ENCODE measurements at regions not wholly inside any gene's neighbourhood (a gene's known extent, or its start where the extent isn't known, plus 50 kb on each side); places are given as distances from the start of the nearest gene placed in this dataset.

- DNase-seq (ENCODE audit: low read depth in 2 of 2): no peak
Measured at GRCh38 chr14:61893371-61893940, 131.2 kb downstream of the SNAPC1 start.

DNA sequence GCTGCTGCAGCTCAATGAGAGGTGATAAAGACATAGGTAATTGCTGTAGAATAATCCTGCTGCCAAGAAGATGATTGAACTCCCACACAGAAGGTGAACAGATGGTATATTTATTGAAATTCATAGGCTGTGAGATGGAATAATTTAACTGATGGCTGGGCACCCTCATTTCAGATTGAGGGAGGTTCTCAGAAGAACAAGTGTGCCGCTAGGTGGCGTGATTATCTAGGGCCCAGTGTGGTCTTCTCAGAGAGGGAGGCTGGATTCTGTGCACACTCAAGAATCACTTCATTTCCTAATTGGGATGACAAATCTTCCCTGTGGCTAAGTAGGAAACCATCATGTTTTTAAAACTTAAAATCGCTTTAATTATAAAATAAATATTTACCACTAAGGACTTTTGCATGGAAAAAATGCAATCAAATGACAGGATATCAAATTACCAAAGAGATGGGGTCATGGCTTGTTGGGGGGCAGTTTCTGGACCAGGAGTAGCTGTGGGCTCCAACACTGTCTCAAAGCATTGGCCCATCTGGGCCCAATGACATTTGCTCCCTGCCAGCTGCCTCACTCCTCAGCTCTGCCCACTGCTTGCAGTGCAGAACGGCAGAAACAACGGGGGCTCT lies 132.3 kb downstream of the SNAPC1 start:
- DNase-seq (ENCODE audit: low read depth in 2 of 2): peak in 1 of 2 donors; percentile 21

- no peak for DNase-seq (ENCODE audit: low read depth in 2 of 2)
Measured at GRCh38 chr14:61897300-61897699, 135.1 kb downstream of the SNAPC1 start.

GRCh38 chr14:61898568-61898967 lies 136.3 kb downstream of the SNAPC1 start:
- no peak for DNase-seq (ENCODE audit: low read depth in 2 of 2)

DNA sequence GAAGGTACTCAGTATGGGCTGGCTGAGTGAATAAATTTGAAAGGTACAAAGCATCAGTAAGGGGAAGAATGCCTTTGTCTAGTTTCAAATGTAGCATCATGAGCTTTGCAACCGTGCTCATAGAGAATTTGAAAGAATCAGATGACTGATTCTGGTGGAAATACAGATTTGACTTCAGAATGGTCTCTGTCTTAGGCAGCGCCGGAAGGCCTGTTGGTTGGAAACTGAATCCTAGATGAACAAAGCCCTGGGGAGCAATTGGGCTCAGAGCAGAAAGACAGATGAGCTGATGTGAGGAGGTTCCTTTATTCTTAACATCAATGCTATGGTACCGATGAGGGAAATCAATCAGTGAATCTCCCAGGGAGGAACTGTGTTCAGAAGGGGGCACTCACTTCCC lies 137.3 kb downstream of the SNAPC1 start:
- DNase-seq (ENCODE audit: low read depth in 2 of 2): no peak

- no peak for DNase-seq (ENCODE audit: low read depth in 2 of 2)
Measured at GRCh38 chr14:61904946-61905345, 142.7 kb downstream of the SNAPC1 start.

DNA sequence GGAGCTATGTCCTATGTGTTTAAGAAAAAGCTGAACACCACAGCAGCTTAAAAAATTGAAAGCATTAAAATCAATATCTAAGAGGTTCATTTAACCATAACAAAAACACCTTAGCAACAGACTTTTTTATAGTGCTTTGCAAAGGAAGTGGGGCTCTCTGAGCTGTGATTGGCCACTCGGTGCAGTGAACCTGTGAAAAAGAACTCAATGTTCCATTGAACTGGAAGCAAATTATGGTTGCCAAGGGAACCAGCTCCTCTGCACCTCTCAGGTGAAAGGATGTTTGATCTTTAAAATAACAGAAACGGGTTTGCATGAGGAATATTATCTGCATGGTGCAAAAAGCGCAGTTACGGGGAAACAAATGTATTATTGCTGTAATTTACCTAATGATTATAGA lies 149.4 kb downstream of the SNAPC1 start:
- DNase-seq (ENCODE audit: low read depth in 2 of 2): no peak

DNA sequence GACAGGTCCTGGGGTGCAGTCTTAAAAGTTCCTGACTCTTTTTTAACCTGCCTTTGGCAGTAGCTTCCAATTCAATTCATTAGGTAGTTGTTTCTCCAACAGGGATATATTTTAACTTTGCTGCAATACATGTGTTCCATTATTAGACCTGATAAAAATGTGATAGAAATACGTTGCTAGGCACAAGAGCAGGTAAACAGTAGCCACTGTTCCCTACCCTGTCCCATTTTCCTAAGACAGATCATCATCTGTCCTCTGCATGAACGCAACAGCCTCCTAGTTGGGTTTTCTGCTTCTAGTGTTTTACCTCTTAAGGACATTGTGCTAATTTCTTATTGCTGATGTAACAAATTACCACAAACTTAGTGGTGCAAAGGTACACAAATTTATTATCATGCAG lies 156.8 kb downstream of the SNAPC1 start:
- no peak for DNase-seq (ENCODE audit: low read depth in 2 of 2)

GRCh38 chr14:61923348-61923747 lies 161.1 kb downstream of the SNAPC1 start:
- DNase-seq (ENCODE audit: low read depth in 2 of 2): no peak

- no peak for DNase-seq (ENCODE audit: low read depth in 2 of 2)
Measured at GRCh38 chr14:61925043-61925442, 162.8 kb downstream of the SNAPC1 start.

DNA sequence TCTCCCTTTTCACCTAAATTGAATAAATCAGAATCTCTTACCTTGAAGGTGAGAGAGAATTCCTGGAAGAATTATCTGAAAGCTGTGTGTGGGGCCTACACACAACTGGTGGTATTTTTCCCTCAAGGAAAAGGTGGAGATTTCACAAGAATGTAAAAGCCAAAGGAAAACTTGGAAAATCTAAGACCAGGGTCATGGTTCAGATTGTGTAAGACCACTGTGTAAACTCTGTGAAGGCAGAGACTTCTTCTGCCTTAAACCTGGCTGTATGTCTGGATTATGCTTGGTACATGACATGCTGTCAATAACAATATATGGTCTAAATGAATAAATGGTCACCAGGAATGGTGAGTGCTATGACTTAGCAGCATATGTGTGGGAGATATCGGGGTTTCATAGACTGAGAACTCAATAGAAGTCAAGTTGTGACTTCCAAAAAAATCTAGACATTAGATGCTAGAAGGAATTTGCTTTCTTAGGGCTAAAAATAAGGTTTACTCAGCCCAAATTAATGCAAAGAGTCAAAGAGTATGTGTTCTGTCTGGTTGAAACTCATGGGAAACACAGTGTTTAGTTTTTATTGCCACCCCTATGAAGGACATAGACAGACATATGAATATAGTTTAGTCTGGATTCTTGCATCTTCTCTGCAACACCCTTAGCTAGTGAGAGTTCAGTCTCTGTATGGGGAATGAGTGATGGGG lies 163.7 kb downstream of the SNAPC1 start:
- DNase-seq (ENCODE audit: low read depth in 2 of 2): no peak

DNA sequence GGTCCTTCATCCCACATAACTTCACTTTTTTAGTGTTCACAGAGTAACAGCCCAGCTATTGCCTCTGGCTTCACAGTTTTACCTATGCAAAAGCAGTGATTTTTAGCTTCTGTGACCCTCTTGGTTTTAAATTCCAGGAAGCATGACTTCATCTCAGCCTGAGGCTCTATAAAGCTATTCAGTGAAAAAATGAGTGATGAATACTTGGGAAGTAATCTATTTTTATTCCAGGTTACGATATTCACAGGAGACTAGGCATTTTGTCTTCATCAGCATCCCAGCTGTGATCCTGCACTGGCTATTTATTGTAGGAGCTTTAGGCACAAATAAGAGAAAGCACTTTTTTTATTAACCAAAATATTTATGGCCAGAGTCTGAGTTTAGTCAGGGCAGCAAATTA lies 164.8 kb downstream of the SNAPC1 start:
- DNase-seq (ENCODE audit: low read depth in 2 of 2): no peak

- DNase-seq (ENCODE audit: low read depth in 2 of 2): no peak
Measured at GRCh38 chr14:61927520-61927919, 165.3 kb downstream of the SNAPC1 start.

- no peak for DNase-seq (ENCODE audit: low read depth in 2 of 2)
Measured at GRCh38 chr14:61928300-61928699, 166.1 kb downstream of the SNAPC1 start.

DNA sequence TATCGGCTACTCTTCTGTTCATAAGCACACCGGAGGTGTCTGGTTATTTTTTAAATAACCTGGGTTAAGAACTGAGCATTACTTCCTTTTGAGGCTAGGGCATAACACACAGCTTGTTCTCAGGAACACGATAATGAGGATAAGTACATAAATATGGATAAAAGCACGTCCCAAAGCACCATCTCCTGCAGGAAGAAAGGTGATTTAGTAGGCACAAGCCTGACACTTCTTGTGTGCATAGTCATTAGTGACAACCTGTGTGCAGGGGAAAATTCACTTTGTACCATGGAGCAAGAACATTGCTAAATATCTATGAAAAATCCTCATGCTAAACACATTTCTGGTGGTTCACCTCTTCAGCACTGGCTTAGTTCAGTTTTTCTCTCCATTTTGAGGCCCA lies 166.5 kb downstream of the SNAPC1 start:
- DNase-seq (ENCODE audit: low read depth in 2 of 2): no peak

DNA sequence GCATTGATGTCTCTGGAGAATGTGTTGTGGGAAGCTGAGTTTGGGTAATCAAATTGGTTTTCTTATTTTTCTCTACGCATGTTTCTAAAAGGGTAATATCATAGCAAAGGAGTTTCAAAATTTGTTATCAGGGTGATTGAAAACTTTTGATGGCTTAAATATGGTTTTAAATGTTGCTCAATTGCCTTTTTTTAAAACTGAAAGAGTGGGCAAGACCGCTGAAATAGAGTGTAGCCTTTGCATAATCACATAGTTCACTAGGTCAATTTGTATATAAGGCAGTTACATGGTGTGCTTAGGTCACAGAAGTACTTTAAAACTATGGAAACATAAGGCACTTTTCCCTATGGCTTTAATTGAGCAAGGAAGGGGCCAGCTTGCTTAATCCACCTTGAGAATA lies 167.4 kb downstream of the SNAPC1 start:
- no peak for DNase-seq (ENCODE audit: low read depth in 2 of 2)

- DNase-seq (ENCODE audit: low read depth in 2 of 2): no peak
Measured at GRCh38 chr14:61930101-61930857, 168.1 kb downstream of the SNAPC1 start.

GRCh38 chr14:61932974-61933373 lies 170.8 kb downstream of the SNAPC1 start:
- DNase-seq (ENCODE audit: low read depth in 2 of 2): no peak

DNA sequence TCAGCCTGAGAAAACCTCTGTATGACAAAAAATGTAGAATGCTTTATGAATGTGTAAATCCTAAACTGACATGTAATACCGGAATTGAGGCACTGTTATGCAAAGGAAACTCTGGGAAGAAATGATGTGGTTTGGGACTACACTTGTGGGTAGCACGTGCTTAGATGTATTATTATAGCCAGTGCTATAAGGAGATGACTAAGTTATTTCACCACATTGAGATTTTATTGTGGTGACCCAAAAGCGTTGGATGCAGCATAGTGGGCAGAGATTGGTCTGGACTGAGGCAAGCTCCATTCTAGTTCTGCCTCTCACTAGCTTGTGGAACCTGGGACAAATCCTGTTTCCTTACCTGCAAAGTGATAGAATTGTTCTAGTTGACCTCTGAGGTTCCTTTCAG lies 172.2 kb downstream of the SNAPC1 start:
- DNase-seq (ENCODE audit: low read depth in 2 of 2): no peak

DNA sequence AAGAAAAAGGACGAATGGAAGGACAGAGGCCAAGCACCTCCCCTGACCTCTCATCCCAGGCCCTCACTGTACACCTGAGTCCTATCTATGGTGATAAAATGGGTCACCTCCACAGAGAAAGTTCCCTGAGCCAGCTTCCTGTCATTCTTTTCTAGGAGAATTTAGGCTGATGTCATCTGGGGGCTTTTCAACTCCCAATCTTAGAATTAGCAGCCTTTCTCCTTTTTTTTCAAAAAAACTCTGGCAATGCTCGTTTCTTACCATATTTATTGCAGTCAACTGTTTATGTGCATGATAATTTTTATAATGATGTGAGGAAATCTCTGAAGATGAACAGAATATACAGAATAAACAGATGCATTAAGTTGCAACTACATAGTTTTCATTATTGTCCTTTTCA lies 177.6 kb downstream of the SNAPC1 start:
- DNase-seq (ENCODE audit: low read depth in 2 of 2): no peak

GRCh38 chr14:61940666-61941420 lies 178.6 kb downstream of the SNAPC1 start:
- DNase-seq (ENCODE audit: low read depth in 2 of 2): no peak
